ENCODE measurements at regions not wholly inside any gene's neighbourhood (a gene's known extent, or its start where the extent isn't known, plus 50 kb on each side); places are given as distances from the start of the nearest gene placed in this dataset.

GRCh38 chr13:83295686-83296085 is 586.6 kb downstream of the SLITRK1 start:
- CTCF ChIA-PET (ENCODE audit: partially characterized antibody), result no interaction called here
- Histone ChIP-seq H3K9me3 (ENCODE audit: control insufficient read depth in 1 of 2, low read length in 2 of 2) (no peaks in the 10 kb centered on the region), H3K4me1 (ENCODE audit: insufficient read depth, low read length) (no peaks in the 10 kb centered on the region), H3K4me3 (ENCODE audit: low read length in 2 of 2) (no peak overlapping the region), H3K36me3 (ENCODE audit: insufficient read depth, low read length) (no peaks in the 10 kb centered on the region), H3K27ac (ENCODE audit: low read depth, low read length) (no peak overlapping the region), H3K27me3 (ENCODE audit: insufficient read depth, low read length) (no peaks in the 10 kb centered on the region)
- H3K36me3 Mint-ChIP-seq, result no peaks in the 10 kb centered on the region
- DNase-seq, result no peak
- intact Hi-C loops (cut with micrococcal nuclease), result no loop called here
- H3K27me3 Mint-ChIP-seq, result no peaks in the 10 kb centered on the region
- H3K27ac Mint-ChIP-seq, result no peak overlapping the region
- no peaks in the 10 kb centered on the region for H3K4me1 Mint-ChIP-seq
- no peak overlapping the region for H3K4me3 Mint-ChIP-seq
- H3K9me3 Mint-ChIP-seq, result peaks cover 2 to 18% (median 5%) of the 10 kb centered on the region in 8 donors
- POLR2A ChIA-PET (ENCODE audit: partially characterized antibody), result no interaction called here

GRCh38 chr13:83286737-83287136 is 595.5 kb downstream of the SLITRK1 start:
- H3K4me1 Mint-ChIP-seq, result no peaks in the 10 kb centered on the region
- CTCF ChIA-PET (ENCODE audit: partially characterized antibody), result no interaction called here

GRCh38 chr13:83281654-83282053 is 600.6 kb downstream of the SLITRK1 start:
- CTCF ChIA-PET (ENCODE audit: partially characterized antibody), result no interaction called here
- H3K36me3 Mint-ChIP-seq, result no peaks in the 10 kb centered on the region

More at GRCh38 chr13:83286737-83287136, 595.5 kb downstream of the SLITRK1 start:
- POLR2A ChIA-PET (ENCODE audit: partially characterized antibody), result no interaction called here
- peaks cover 0 to 4% (median 2%) of the 10 kb centered on the region in 8 donors for H3K9me3 Mint-ChIP-seq
- H3K27me3 ChIP-seq (ENCODE audit: insufficient read depth, low read length), result no peaks in the 10 kb centered on the region
- no peaks in the 10 kb centered on the region for H3K9me3 ChIP-seq (ENCODE audit: control insufficient read depth in 1 of 2, low read length in 2 of 2)
- no peaks in the 10 kb centered on the region for H3K4me1 ChIP-seq (ENCODE audit: insufficient read depth, low read length)
- DNase-seq, result no peak
- intact Hi-C loops (cut with micrococcal nuclease), result no loop called here
- H3K27ac ChIP-seq (ENCODE audit: low read depth, low read length), result no peak overlapping the region
- no peak overlapping the region for H3K4me3 ChIP-seq (ENCODE audit: low read length in 2 of 2)
- no peak overlapping the region for H3K4me3 Mint-ChIP-seq
- H3K27me3 Mint-ChIP-seq, result no peaks in the 10 kb centered on the region
- no peaks in the 10 kb centered on the region for H3K36me3 Mint-ChIP-seq
- no peaks in the 10 kb centered on the region for H3K36me3 ChIP-seq (ENCODE audit: insufficient read depth, low read length)
- no peak overlapping the region for H3K27ac Mint-ChIP-seq

GRCh38 chr13:83274679-83275078 is 607.6 kb downstream of the SLITRK1 start:
- no peak overlapping the region for H3K4me3 ChIP-seq (ENCODE audit: low read length in 2 of 2)
- Mint-ChIP-seq H3K9me3 (peaks cover 0 to 5% (median 1%) of the 10 kb centered on the region in 8 donors), H3K27ac (no peak overlapping the region), H3K4me3 (no peak overlapping the region), H3K27me3 (no peaks in the 10 kb centered on the region), H3K4me1 (no peaks in the 10 kb centered on the region), H3K36me3 (no peaks in the 10 kb centered on the region)
- no peaks in the 10 kb centered on the region for H3K36me3 ChIP-seq (ENCODE audit: insufficient read depth, low read length)
- DNase-seq, result no peak
- no peaks in the 10 kb centered on the region for H3K4me1 ChIP-seq (ENCODE audit: insufficient read depth, low read length)
- CTCF ChIA-PET (ENCODE audit: partially characterized antibody), result no interaction called here
- POLR2A ChIA-PET (ENCODE audit: partially characterized antibody), result no interaction called here
- H3K9me3 ChIP-seq (ENCODE audit: control insufficient read depth in 1 of 2, low read length in 2 of 2), result no peaks in the 10 kb centered on the region
- intact Hi-C loops (cut with micrococcal nuclease), result no loop called here
- no peak overlapping the region for H3K27ac ChIP-seq (ENCODE audit: low read depth, low read length)
- H3K27me3 ChIP-seq (ENCODE audit: insufficient read depth, low read length), result no peaks in the 10 kb centered on the region

More at GRCh38 chr13:83281654-83282053, 600.6 kb downstream of the SLITRK1 start:
- H3K36me3 ChIP-seq (ENCODE audit: insufficient read depth, low read length), result no peaks in the 10 kb centered on the region
- Mint-ChIP-seq H3K4me1 (no peaks in the 10 kb centered on the region), H3K27ac (no peak overlapping the region), H3K27me3 (no peaks in the 10 kb centered on the region), H3K4me3 (no peak overlapping the region), H3K9me3 (peaks cover 0 to 15% (median 2%) of the 10 kb centered on the region in 8 donors)
- H3K27me3 ChIP-seq (ENCODE audit: insufficient read depth, low read length), result no peaks in the 10 kb centered on the region
- DNase-seq, result no peak
- H3K4me3 ChIP-seq (ENCODE audit: low read length in 2 of 2), result no peak overlapping the region
- H3K4me1 ChIP-seq (ENCODE audit: insufficient read depth, low read length), result no peaks in the 10 kb centered on the region
- POLR2A ChIA-PET (ENCODE audit: partially characterized antibody), result no interaction called here
- H3K27ac ChIP-seq (ENCODE audit: low read depth, low read length), result no peak overlapping the region
- intact Hi-C loops (cut with micrococcal nuclease), result no loop called here
- H3K9me3 ChIP-seq (ENCODE audit: control insufficient read depth in 1 of 2, low read length in 2 of 2), result no peaks in the 10 kb centered on the region

GRCh38 chr13:83272652-83273240 is 609.5 kb downstream of the SLITRK1 start:
- intact Hi-C loops (cut with micrococcal nuclease), result no loop called here
- no peaks in the 10 kb centered on the region for H3K4me1 ChIP-seq (ENCODE audit: insufficient read depth, low read length)
- H3K9me3 ChIP-seq (ENCODE audit: control insufficient read depth in 1 of 2, low read length in 2 of 2), result no peaks in the 10 kb centered on the region
- ChIA-PET CTCF (ENCODE audit: partially characterized antibody) (no interaction called here), POLR2A (ENCODE audit: partially characterized antibody) (no interaction called here)
- no peak for DNase-seq
- no peaks in the 10 kb centered on the region for H3K36me3 ChIP-seq (ENCODE audit: insufficient read depth, low read length)
- H3K4me3 ChIP-seq (ENCODE audit: low read length in 2 of 2), result no peak overlapping the region
- no peaks in the 10 kb centered on the region for H3K36me3 Mint-ChIP-seq
- H3K4me3 Mint-ChIP-seq, result no peak overlapping the region
- no peaks in the 10 kb centered on the region for H3K27me3 ChIP-seq (ENCODE audit: insufficient read depth, low read length)
- no peaks in the 10 kb centered on the region for H3K27me3 Mint-ChIP-seq
- no peaks in the 10 kb centered on the region for H3K4me1 Mint-ChIP-seq
- H3K27ac ChIP-seq (ENCODE audit: low read depth, low read length), result no peak overlapping the region
- peaks cover 0 to 9% (median 0%) of the 10 kb centered on the region in 8 donors for H3K9me3 Mint-ChIP-seq
- H3K27ac Mint-ChIP-seq, result no peak overlapping the region

- no peak overlapping the region for H3K4me3 Mint-ChIP-seq
- Histone ChIP-seq H3K27ac (ENCODE audit: low read depth, low read length) (no peak overlapping the region), H3K27me3 (ENCODE audit: insufficient read depth, low read length) (no peaks in the 10 kb centered on the region), H3K4me1 (ENCODE audit: insufficient read depth, low read length) (no peaks in the 10 kb centered on the region), H3K4me3 (ENCODE audit: low read length in 2 of 2) (no peak overlapping the region), H3K36me3 (ENCODE audit: insufficient read depth, low read length) (no peaks in the 10 kb centered on the region), H3K9me3 (ENCODE audit: control insufficient read depth in 1 of 2, low read length in 2 of 2) (no peaks in the 10 kb centered on the region)
- intact Hi-C loops (cut with micrococcal nuclease), result no loop called here
- H3K9me3 Mint-ChIP-seq, result peaks cover 0 to 9% (median 2%) of the 10 kb centered on the region in 8 donors
- CTCF ChIA-PET (ENCODE audit: partially characterized antibody), result no interaction called here
- H3K27me3 Mint-ChIP-seq, result no peaks in the 10 kb centered on the region
- DNase-seq, result no peak
- H3K36me3 Mint-ChIP-seq, result no peaks in the 10 kb centered on the region
- POLR2A ChIA-PET (ENCODE audit: partially characterized antibody), result no interaction called here
- no peaks in the 10 kb centered on the region for H3K4me1 Mint-ChIP-seq
- H3K27ac Mint-ChIP-seq, result no peak overlapping the region
These were observed 610.2 kb downstream of the SLITRK1 start for GRCh38 chr13:83272076-83272475.

GRCh38 chr13:83265279-83265678 is 617.0 kb downstream of the SLITRK1 start:
- POLR2A ChIA-PET (ENCODE audit: partially characterized antibody), result no interaction called here
- Mint-ChIP-seq H3K27ac (no peak overlapping the region), H3K36me3 (no peaks in the 10 kb centered on the region), H3K9me3 (peaks cover 0 to 11% (median 5%) of the 10 kb centered on the region in 8 donors), H3K27me3 (no peaks in the 10 kb centered on the region), H3K4me3 (no peak overlapping the region), H3K4me1 (no peaks in the 10 kb centered on the region)
- Histone ChIP-seq H3K27me3 (ENCODE audit: insufficient read depth, low read length) (no peaks in the 10 kb centered on the region), H3K4me1 (ENCODE audit: insufficient read depth, low read length) (no peaks in the 10 kb centered on the region), H3K9me3 (ENCODE audit: control insufficient read depth in 1 of 2, low read length in 2 of 2) (no peaks in the 10 kb centered on the region), H3K4me3 (ENCODE audit: low read length in 2 of 2) (no peak overlapping the region), H3K27ac (ENCODE audit: low read depth, low read length) (no peak overlapping the region), H3K36me3 (ENCODE audit: insufficient read depth, low read length) (no peaks in the 10 kb centered on the region)
- CTCF ChIA-PET (ENCODE audit: partially characterized antibody), result no interaction called here
- intact Hi-C loops (cut with micrococcal nuclease), result no loop called here
- DNase-seq, result no peak

GRCh38 chr13:83248751-83249150 is 633.5 kb downstream of the SLITRK1 start:
- H3K36me3 ChIP-seq (ENCODE audit: insufficient read depth, low read length), result no peaks in the 10 kb centered on the region
- intact Hi-C loops (cut with micrococcal nuclease), result no loop called here
- H3K4me3 ChIP-seq (ENCODE audit: low read length in 2 of 2), result no peak overlapping the region
- H3K9me3 ChIP-seq (ENCODE audit: control insufficient read depth in 1 of 2, low read length in 2 of 2), result no peaks in the 10 kb centered on the region
- no peak overlapping the region for H3K27ac Mint-ChIP-seq
- no peaks in the 10 kb centered on the region for H3K27me3 Mint-ChIP-seq
- H3K36me3 Mint-ChIP-seq, result no peaks in the 10 kb centered on the region
- ChIA-PET CTCF (ENCODE audit: partially characterized antibody) (no interaction called here), POLR2A (ENCODE audit: partially characterized antibody) (no interaction called here)
- H3K27ac ChIP-seq (ENCODE audit: low read depth, low read length), result no peak overlapping the region
- no peaks in the 10 kb centered on the region for H3K4me1 ChIP-seq (ENCODE audit: insufficient read depth, low read length)
- DNase-seq, result no peak
- H3K9me3 Mint-ChIP-seq, result peaks cover 2 to 21% (median 9%) of the 10 kb centered on the region in 8 donors
- no peak overlapping the region for H3K4me3 Mint-ChIP-seq
- no peaks in the 10 kb centered on the region for H3K4me1 Mint-ChIP-seq
- no peaks in the 10 kb centered on the region for H3K27me3 ChIP-seq (ENCODE audit: insufficient read depth, low read length)

Data from CD4-positive, alpha-beta memory T cell (primary cell).